Central memory CD4-positive, alpha-beta T cell (primary cell): ENCODE measurements at regions not wholly inside any gene's neighbourhood (a gene's known extent, or its start where the extent isn't known, plus 50 kb on each side); places are given as distances from the start of the nearest gene placed in this dataset.

Source experiments
- DNase-seq: peaks from one replicate; pipeline ENCODE4 v3.0.0; 2022

DNA sequence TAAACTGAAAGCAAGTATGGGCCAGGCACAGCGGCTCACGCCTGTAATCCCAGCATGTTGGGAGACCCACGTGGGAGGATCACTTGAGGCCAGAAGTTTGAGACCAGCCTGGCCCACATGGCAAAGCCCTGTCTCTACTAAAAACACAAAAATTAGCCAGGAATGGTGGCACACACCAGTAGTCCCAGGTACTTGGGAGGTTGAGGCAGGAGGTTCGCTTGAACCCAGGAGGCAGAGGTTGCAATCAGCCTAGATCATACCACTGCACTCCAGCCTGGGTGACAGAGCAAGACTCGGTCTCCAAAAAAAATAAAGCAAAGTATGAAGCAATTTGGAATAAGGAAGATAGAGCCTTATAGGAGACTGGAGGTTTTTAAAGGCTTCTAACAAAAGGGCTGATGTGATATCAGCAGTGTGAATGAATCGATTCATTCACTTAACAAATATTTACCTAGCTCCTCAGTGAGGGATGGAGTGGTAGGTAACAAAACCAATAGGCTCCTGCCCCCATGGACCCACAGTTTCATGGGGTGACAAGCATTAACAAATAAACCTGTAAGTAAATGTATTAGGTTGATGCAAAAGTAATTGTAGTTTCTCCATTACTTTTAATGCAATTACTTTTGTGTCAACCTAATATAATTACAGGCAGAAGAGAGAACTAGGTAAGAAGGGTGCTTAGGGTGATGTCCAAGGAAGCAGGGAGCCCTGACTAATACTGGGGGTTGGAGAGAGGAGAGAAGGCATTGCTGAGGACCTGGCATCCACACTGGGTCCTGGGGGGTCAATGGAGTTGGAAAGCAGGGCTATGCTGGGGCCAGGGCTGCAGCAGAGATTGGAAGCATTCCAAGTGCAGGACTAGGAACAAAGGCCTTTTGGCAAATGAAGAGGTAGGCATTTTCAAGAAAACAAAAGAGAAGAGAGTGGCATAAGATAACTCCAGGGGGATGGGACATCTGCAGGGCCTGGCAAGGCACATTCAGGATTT lies 195.4 kb upstream of the ARL4C start:
- no peak for DNase-seq

DNA sequence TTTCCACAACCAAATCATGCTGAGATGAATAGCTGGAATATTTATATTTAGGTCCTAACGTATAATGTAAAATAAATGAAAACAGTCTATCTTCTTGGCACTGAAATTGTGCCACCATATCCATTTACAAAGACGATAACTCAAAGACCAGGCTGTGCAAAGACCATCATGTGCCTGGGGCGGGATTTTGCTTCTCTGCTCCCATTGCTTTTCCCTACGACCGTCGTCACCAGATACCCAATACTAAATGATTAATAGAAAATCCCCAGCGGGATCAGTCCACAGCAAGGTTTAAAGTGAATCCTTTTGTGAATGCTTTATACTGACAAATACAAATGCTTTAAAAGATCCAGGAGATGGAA lies 194.3 kb upstream of the ARL4C start:
- no peak for DNase-seq

DNA sequence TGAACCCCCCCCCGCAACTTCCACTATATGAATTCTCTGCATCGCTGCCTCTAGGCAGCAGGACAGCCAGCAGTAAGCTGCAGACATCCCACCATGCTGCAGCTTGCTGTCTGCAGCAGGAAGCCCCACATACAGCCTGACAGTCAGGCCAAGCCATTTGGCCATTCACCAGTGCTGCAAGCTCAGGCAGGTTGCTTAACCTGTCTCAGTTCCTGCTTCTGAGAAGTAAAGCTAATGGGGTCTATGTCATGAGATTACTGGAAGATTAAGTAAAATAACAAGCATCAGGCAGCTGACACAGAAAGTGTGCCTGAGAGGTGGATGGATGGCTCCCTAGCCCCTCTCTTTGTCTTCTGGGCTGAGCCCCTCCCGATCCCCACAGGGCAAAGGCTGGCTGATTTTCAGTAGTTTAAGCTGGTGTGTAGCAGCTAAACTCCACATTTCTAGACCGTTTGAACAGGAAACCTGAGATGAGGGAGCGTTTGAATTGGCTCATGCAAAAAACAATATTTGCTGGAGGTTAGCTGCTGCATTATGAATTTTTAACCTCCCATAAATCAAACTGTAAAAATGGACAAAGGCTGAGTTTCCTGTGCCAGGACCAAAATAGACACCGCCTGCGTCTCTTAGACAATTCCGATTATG lies 193.8 kb upstream of the ARL4C start:
- DNase-seq: no peak

DNA sequence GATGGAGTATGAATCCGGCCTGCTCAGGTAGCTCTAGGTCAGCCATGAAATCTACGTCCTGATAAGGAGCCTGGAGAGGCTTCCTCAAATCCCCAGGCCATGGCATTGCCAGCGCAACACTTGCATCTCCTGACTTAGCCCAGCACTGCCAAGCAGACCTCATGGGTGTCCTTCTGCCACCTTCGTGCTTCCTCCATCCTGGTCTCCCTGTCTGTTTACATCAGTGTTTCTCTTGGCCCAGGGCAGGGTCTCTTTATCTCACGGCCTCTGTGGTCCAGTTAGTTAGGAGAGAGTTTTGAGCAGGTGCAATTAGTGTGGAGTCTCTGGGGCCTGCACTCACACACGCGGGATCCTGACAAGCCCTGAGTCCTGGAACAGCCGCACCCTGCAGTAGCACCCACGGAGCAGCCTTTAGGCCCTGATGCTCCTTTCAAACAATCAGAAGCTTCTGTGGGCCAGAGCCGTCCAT lies 193.1 kb upstream of the ARL4C start:
- DNase-seq: no peak

DNA sequence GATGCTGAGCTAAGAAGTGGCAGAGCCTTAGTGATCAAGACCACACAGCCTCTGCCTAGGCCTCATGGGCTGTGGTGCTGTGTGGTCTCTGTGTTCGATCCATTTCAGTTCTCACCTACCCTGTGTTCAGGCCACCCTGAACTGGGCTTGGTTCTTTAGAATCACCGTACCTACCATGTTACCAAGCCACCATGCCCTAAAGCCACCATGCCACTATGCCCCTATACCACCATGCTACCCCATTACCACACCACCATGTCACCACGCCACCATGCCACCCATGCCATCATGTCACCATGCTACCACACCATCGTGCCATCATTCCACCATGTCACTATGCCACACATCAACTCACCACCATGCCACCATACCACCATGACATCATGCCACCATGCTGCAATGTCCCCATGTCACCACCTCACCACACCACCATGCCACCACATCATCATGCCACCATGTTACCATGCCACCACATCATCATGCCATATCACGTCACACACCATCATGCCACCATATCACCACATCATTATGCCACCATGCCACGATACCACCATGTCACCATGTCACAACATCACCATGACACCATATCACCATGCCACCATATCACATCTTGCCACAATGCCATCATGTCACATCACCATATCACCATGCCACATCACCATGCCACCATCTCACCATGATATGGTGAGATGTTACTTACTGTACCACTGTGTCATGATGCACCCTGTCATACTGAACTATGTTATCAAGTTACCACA lies 191.0 kb upstream of the ARL4C start:
- no peak for DNase-seq

DNA sequence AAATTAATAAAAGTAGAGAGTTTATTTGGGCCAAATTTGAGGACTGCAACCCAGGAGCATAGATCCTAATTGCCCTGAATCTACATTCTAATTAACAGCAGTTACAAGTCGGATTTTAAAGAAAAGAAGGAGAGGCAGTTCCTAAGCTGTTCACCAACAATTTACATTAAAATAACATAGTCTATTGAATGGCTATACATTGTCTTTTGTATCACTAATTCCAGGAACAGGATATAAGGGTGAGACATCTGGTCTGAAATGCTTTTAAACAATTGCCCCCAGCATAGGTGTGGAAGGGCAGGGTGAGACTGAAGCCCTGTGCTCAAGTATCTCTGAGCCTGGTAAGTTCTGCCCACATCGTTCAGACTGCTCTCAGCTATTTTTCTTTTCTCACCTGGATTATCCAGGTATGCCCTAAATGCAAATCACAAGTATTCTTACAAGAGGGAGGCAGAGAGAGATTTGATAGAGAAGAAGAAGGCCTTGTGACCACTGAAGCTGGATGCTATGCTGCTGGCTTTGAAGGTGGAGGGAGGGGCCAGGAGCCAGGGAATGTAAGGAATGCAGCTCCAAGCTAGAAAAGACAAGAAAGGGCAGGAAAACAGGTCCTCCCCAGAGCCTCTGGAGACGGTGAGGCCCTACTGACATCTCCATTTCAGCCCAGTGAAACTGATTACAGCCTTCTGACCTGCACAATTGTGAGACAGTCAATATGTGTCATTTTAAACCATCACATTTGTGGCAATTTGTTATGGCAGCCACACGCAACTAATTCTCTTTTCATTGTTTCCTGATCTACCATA lies 189.4 kb upstream of the ARL4C start:
- no peak for DNase-seq

DNA sequence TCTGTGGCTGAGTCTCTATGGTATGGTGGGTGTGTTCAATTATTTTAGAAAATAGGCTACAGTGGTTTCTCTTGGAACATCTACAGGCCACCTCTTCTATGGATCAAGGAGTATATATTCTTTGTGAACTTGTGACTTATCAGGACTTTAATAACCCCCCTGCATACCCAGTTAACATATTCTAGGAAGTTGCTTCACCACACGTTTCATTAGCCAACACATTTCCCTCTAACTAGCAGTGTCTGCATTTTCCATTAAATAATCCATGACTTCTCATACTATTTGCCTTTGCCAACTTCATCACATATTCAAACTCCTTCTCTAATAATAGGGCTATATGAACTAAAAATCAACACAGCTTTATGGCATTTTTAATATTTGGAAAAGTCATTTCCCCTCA lies 187.6 kb upstream of the ARL4C start:
- DNase-seq: no peak

DNA sequence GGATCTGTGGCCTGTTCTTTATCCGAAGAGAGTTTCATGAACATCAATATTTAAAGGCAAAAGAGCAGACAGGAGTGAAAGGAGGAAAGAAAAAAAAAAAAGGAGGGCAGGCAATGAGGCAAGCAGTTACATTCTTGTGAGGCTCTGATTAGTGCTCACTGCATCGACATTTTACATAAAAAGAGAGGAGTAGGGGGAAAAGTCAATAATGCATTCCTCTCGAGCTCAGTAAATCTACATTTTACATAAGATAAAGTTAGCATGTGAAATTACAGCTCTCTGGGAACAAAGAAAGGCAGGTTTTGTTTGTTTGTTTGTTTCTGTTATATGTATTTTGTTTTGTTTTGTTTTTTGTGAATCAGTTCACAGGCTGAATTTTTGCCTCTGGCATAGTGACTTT lies 187.1 kb upstream of the ARL4C start:
- DNase-seq: no peak

DNA sequence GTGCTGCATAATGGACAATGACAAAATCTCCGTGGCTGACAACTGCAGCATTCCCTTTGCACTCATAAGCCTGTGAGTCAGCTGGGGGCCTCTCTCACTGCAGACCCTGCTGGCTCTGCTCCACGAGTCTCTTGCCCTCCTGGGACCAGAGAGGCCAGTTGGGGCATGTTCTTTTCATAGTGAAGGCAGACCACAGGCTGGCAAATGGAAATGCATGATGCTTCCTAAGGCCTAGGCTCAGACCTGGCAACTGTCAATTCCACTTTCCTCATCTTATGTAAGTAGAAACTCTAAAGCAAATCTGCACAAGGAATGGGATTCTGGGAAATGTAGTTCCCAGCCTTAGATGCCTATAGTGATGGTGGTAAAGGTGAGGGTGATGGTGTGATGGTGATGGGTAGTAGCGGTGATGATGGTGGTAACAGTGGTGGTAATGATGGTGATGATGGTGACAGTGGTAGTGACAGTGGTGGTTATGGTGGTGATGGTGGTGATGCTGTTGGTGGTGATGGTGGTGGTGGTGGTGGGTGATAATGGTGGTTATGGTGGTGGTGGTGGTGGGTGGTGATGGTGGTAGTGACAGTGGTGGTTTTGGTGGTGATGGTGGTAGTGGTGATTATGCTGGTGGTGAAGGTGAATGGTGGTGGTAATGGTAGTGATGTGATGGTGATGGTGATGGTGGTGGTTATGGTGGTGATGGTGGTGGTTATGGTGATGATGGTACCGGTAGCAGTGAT lies 185.8 kb upstream of the ARL4C start:
- no peak for DNase-seq

DNA sequence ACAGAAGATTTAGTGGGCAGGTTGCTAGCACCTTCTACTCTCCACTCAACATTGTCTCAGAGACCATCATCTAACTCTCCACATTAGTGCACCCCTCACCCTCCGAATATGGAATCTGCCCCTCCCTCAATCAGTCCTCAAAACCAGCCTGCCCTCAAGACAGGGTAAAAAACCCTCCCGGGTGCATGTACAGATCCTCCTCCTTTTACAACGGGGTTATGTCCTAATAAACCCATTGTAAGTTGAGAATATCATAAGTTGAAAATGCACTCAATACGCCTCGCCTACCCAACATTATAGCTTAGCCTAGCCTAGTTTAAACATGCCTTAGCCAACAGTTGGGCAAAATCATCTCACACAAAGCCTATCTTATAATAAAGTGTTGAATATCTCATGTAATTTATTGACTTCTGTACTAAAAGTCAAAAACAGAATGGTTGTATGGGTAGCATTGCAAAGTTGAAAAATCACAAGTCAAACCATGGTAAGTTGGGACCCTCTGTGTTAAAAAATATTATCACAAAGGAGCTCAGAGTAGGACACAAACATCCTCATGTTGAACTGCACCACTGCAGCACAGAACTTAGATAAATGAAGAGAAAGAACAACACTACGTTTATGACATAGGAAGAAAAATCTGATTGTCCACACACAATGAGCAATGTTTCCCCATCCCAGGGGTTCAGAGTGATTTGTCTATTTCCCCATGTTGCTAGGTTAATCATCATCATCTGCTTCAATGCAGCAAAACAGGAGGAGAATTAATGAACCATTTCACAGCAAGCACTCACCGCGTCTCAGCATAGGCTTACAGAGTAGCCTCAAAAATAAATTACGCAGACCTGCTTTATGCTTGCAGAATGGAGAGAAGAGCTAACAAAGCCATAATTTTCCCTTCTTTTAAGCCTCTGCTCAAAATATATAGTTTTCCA lies 184.1 kb upstream of the ARL4C start:
- no peak for DNase-seq

DNA sequence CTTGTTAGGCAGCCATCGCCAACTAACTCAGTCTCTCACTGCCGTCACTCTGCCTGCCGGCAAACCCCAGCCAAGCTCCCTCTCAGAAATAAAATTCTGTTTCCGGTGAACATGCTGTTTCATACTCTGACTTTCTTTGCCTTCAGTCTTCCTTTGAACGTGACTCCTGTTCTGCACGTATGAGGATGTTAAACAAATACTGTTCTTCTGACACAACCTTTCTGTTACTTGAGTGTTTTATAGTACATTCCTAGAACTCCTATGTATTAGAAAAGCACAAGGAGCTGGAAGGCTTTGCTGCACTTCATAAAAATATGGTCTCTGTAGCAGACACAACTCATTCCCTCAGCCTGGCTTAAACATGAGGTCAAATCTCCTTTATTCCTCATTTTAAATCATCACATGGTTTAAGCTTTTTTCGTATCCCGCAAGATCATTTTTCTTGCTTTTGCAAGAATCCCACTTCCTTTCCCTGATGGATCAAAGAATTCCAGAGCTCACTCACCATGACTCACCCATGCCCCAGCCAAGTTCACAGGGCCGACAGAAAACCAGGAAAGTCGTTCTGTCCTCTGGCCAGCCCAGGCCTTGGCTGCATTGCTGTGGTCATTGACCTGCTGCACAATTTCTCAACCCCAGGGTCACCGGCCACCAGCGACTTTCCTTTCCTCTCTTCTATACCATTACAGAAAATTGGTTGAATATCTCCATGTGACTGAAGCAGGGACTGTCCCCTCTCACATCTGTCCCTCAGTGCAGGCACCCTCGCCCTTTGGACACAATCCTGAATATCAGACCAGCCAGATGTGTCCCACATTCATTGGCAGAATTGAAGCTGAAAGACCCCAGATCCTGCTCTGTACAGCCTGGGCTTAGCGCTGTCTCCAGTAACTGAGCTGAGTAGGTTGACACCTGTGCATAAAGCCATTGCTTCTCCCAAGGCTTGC lies 183.1 kb upstream of the ARL4C start:
- no peak for DNase-seq

DNA sequence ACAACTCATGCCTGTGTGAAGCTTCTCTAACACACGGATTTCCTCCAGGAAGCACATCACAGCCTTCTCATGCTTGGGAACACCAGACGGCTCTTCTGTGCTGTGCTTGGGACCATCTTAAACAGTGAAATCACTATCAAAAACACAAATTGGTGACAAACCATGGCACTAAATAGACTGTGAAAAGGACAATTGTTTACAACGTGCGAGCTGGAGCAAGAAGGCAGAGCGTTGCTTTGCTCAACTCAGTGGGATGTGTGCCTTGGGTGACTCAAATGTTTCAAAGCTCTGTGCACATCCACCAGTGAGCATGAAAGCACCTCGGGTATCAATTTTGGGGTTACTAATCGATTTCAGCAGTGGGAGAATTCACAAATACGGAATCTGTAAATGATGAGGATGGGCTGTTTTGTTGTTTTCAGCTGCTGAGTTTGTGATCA lies 182.4 kb upstream of the ARL4C start:
- DNase-seq: no peak

DNA sequence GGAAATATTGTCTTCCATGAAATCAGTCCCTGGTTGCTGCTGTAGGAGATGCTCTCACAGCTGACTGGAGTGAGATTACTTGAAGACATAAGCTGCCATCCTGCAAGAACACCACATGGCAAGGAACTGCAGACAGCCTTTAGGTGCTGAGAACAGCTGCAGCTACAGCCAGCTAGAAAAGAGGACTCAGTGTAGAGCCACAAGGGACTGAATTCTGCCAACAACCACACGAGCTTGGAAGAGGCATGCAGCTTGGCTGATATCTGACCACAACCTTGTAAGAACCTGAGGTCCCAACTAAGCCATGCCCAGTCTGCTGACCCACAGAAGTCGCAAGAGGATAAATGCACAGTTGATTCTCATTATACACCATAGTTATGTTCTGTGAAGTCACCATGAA lies 181.8 kb upstream of the ARL4C start:
- DNase-seq: no peak

DNA sequence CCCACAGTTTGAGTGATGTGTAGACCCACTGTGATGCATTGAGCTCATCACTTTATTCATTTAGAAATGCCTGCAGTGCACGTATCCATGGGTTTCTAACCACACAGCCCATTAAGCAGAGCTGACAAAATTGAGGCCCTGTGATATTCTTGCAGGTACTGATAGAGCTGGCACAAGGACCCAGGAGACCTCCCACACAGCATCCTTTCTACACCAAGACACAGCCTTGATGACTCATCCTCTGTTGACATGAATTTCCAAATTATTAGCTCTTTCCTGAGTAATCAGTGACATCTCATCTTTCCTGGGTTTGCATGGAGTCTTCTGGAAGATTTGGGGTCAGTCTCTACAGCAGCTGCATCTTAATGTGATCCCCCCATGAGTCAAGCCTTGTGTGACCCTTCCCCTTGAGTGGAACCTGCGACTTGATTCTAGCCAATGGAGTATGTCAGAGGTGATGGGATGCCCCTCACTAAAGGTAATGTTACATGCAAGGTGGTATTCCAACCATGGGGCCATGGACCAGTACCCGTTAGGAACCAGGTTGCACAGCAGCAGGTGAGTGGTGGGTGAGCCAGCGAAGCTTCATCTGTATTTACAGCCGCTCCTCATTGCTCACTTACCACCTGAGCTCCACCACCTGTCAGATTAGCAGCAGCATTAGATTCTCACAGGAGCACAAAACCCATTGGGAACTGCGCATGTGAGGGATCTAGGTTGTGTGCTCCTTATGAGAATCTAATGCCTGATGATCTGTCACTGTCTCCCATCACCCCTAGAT lies 181.1 kb upstream of the ARL4C start:
- DNase-seq: no peak

DNA sequence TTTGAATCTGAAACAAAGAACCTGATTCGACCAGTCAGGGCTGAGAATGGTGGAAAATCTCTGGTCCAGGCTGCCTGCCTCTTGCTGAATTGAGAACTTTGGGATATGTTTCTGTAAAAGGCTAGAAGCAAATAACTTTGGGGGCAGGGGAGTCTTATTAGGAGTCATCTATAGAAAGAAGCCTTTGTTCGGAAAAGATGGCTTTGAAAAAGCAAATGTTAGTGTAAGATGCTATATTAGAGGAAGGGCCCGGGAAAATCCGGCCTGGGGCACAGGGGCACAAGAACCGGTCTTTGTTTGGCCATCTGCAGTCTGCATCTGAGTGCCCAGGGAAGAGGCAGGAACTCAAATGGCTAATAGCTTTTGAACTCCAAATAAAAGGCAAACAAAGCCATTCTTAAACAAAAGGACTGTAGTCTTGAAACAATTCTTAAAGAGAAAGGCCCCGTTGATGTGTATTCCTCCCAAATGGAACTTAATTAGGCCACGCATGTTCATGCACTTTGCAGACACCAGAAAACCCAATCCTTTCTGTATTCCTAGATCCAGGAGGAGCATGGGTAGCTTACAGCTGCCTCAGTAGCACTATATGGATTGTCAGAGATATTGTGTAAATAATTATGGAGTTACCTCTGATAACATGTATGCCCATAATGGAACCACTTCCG lies 180.0 kb upstream of the ARL4C start:
- DNase-seq: no peak

DNA sequence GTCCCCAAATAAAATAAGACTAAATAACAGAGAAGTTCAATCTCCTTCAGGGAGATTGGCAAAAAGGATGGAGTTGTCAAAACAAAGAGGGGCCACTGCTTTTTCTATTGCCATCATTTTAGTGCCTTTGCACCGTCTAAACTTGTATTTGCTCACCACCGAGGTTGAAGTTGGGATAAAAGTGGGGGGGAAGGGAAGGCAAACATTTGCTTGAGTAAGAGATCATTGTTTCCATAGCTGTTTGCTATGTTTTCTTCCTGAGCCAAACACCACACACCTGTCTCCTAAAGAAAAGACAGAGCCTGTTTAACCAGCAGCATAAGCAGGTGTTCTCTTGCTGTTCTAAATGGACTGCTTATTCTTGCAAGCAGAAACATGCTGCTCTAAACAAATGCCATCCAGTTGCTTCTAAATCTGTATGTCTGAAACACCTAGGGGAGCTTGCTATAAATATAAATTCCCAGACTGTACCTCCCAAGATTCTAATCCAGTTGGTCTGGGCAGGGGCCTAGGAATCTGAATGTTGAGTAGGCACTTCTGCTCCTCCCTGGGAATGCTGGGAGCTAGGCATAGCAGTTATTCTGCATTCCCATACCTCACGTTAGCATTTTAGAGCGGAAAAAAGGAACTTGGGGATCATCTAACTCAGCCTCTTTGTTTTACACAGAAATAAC lies 179.4 kb upstream of the ARL4C start:
- DNase-seq: no peak

DNA sequence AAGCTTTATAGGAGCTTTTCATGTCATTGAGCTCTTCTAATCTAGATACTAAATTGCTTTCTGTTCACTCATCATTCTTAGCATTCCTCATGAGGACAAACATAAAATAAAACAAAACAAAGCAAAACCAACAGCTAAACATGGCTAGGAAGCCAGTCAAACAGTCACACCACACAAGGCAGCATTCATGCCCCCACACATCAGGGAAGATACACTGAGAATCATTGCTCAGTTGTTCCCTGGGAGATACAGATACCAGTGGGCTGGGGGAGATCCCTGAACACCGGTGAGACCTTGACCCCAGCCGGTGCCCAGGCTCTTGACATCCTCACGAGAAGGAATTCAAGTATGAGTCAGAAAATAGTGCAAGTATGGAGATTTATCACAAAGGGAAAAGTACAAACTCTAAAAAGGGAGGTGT lies 177.9 kb upstream of the ARL4C start:
- DNase-seq: no peak
